ENCODE measurements at regions not wholly inside any gene's neighbourhood (a gene's known extent, or its start where the extent isn't known, plus 50 kb on each side); places are given as distances from the start of the nearest gene placed in this dataset.

DNA sequence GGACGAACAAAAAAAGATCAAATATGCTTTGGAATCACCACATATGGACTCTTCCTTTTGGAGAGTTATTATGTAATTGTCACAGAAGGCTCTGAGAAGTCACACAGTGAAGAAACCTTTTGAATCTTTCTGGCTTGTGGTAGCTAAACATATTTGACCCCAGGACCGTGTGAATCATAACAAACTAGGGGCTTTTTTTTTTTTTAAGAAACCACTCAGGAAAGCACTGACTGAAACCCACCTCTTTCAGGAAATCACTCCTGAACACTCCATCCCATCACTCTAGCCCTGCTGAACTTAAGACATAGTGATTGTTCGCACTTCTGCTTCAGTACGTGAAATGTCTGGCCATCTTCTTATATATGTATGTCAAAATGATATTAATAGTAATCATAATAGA lies 495.9 kb upstream of the ARID1B start:
- TF ChIP-seq GATA2 (IDR thresholded peaks at IDR 0.05; ENCODE audit: low read depth, low read length): no peak
- no peak for TF ChIP-seq GATA3 (IDR thresholded peaks at IDR 0.05; ENCODE audit: low read depth, low read length)
